ENCODE measurements at regions not wholly inside any gene's neighbourhood (a gene's known extent, or its start where the extent isn't known, plus 50 kb on each side); places are given as distances from the start of the nearest gene placed in this dataset.

DNA sequence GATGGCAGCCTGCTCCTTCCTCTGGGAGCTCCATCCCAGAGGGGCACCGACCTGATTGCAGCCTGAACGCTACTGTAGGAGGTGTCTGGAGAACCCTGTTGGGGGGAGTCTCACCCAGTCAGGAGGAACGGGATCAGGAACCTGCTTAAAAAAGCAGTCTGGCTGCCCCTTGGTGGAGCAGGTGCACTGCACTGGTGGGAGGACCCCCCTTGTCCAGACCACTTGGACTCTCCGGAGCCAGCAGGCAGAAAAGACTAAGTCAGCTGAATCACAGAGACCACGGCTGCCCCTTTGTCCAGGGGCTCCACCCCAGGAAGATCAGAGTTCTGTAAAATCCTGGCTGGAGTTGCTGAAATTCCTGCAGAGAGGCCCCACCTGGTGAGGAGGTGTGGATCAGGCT lies 67.3 kb upstream of the MAGEB18 start:
- DNase-seq, result no peak

DNA sequence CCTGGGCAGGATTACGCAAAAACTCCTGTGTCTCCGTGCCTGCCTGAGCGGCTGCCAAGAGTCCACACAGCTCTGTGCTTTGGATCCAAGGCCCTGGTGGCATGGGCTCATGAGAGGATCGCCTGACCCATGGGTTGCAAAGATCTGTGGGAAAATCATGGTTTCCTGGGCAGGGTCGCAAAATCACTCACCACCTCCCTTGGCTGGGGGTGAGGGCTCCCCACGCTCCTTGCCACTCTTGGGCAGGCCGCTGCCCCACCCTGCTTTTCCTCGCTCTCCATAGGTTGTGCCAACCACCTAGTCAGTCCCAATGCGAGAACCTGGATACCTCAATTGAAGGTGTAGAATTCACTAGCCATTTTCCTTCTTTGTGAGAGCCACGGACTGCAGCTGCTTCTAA lies 66.5 kb upstream of the MAGEB18 start:
- no peak for DNase-seq

DNA sequence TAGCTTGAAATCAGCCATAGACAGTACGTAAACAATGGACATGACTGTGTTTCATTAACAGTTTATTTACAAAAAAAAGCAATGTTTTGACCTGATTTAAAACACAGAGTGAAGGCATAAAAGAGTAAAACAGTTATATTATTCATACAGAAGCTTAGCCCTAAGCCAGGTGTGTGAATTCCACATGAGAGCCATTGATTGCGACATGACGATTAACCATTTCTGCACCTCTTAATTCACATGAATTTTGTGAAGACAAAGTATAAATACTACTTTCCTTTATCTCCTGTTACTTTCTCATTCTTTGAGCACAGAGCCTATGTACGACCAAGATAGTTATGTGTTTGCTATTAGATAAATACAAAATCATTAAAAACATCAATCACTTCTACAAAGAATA lies 55.0 kb upstream of the MAGEB18 start:
- no peak for DNase-seq
